HG03045 (cell line): ENCODE measurements at regions not wholly inside any gene's neighbourhood (a gene's known extent, or its start where the extent isn't known, plus 50 kb on each side); places are given as distances from the start of the nearest gene placed in this dataset.
"Not testable (repeated sequence)": the region's sequence is repeated elsewhere in the genome, so short reads cannot be mapped to it uniquely, and the experiment has no call there.

Source experiments
- ATAC-seq: cut with Tn5 transposase; IDR thresholded peaks from one replicate; pipeline ENCODE4 v1.9.1; 2021; ENCODE audit warnings: mild to moderate bottlenecking, moderate library complexity; ENCODE audit not compliant: unreplicated experiment

DNA sequence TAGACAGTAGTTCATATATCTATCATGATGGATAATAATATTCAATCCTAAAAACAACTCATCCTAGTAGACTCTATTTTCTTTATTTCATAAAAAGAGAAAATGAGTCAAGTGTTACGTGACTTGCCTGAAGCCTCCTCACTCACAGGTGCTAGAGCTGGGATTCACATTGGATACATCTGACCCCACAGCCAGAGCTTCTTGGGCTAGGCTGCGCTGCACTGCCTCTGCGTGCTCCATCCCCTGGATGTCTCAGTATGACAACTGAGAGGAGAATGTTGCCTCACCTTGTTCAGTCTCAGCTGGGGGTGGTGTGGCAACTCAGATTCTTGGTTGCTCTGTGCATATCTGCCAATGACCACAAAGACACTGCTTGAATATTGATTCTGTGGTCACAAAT lies 286.6 kb downstream of the LIG4 start:
- no peak for ATAC-seq

DNA sequence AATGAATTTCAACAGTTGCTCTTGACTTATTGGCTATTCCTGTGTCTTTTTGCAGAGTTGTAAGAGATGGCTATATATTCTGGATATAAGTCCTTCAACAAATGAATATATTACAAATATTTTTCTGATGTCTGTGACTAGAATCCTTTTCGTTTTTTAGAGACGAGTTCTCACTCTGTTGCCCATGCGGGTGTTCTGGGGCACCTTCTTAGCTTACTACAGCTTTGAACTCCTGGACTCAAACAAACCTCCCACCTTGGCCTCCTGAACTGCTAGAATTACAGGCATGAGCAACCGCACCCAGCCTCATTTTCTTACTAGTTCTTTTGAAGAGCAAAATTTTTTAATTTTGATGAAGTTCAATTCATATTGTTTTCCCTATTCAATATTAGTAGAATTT lies 287.8 kb downstream of the LIG4 start:
- no peak for ATAC-seq

DNA sequence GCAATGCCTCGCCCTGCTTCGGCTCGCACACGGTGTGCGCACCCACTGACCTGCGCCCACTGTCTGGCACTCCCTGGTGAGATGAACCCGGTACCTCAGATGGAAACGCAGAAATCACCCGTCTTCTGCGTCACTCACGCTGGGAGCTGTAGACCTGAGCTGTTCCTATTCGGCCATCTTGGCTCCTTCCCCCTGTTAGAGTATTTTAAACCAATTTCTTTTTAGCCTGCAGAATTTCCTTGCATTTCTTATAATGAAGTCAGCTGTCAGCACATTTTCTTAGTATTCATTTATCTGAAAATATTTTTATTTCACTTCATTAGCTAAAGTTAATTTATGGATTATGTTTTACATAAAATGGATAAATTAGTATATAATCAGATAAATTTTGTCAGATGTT lies 288.8 kb downstream of the LIG4 start:
- not testable (repeated sequence) for ATAC-seq

DNA sequence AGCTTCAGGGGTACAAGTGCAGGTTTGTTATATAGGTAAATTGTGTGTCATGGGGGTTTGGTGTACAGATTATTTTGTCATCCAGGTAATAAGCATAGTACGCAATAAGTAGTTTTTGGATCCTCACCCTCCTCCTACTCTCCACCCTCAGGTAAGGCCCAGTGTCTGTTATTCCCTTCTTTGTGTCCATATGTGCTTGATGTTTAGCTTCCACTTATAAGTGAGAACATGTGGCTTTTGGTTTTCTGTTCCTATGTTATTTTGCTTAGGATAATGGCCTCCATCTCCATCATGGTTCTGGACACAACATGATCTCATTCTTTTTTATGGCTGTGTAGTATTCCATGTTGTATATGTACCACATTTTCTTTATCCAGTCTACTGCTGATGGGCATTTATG lies 298.4 kb downstream of the LIG4 start:
- not testable (repeated sequence) for ATAC-seq

DNA sequence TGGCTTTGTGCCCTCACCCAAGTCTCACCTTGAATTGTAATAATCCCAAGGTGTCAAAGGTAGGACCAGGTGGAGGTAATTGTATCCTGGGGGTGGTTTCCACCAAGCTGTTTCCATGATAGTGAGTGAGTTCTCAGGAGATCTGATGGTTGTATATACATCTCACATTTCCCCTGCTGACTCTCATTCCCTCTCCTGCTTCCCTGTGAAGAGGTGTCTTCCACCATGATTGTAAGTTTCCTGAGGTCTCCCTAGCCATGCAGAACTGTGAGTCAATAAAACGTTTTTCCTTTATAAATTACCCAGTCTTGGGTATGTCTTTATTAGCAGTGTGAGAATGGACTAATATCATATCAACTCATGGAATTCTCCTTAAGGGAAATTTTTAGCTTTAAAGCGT lies 302.6 kb downstream of the LIG4 start:
- no peak for ATAC-seq

DNA sequence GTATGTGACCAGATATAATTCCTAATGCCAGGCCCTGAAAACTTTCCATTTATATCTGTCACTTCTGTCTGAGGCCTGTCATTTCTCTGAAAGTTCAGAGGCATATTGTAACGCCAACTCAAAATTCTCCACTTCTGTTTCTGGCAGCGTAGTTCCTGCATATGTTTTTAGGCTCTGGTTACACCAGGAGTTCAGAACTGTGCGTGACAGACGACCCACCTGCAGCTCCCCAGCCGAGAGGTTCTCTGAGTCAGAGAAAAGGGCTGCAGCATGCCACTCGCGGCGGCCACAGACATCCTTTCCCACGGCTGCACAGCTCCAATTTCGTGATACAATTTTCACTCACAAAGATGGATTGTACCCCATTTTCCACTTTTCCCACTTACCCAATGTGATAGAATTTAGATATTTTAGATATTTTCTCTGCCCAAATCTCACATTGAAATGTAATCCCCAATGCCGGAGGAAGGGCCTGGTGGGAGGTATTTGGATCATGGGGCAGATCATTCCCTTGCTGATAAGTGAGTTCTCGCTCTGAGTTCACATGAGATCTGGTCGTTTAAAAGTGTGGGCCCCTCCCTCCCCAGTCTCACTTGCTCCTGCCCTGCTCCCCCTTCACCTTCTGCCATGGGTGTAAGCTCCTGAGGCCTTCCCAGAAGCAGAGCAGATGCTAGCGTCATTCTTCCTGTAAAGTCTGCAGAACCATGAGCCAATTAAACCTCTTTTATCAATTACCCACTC lies 308.1 kb downstream of the LIG4 start:
- no peak for ATAC-seq

DNA sequence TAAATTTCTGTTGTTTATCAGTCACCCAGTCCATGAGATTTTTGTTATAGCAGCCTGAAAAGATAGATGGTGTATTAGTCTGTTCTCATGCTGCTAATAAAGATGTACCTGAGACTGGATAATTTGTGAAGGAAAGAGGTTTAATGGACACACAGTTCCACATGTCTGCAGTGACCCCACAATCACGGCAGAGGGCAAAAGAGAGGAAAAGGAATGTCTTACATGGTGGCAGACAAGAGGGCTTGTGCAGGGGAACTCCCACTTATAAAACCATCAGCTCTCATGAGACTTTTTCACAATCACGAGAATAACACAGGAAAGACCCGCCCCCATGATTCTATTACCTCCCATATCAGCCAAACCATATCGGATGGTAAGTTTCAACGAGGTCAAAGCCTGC lies 309.2 kb downstream of the LIG4 start:
- no peak for ATAC-seq

DNA sequence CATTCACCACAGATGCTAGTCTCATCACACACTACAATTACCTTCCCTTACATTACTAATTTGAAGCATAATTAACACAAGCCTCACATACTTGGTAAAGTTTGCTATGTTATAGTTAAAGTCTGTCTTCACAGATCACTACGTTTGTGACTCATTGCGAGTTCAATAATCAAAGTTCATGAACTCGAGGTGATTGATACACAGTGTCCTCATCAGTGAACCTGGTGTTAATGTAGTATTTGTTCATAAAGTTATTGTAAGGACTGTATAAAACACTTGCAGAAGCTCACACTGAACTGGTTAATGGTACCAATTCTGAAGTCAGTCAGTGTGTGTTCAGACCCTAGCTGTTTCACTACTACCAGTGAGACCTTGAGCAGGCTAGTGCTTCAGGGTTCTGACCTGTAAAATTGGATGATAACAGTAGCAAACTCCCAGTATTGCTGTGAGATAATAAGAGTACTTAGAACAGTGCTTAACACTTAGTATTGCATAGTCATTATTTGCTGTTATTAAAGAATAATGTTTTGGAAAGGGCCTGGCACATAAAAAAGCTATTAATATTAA lies 313.3 kb downstream of the LIG4 start:
- no peak for ATAC-seq

DNA sequence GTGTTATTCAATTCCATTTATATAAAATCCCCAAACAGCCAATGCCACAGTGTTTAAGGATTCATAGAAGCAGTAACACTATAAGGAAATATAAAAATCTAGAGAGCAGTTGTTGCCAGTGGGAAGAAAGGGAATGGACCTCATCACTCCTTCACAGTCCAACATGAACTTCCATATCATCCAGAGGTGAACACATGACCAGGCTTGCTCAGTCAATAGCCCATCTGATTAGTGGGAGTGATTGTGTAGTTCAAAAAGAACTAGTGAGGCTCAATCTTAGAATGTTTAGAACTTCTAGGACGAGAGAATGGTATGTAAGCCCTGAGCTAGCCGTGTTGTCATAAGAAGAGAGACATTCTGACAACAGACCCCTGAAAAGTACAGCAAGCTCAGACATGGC lies 314.1 kb downstream of the LIG4 start:
- ATAC-seq, result no peak

DNA sequence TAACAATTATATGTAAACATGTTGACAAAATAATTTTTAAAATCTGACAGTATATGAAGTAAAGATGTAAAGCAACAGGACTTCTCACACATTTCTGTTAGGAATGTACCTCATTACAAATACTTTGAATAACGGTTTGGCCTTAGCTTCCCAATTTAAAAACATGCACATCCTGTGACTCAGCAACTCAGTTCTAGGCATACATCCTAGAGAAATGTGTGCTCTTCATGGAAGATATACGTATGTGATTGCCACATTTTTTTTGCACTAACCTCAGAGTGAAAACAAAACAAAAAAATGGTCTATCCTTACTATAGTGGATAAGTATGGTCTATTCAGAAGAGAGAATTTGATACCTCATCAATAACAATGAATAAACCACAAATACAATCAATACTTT lies 314.6 kb downstream of the LIG4 start:
- ATAC-seq, result no peak

DNA sequence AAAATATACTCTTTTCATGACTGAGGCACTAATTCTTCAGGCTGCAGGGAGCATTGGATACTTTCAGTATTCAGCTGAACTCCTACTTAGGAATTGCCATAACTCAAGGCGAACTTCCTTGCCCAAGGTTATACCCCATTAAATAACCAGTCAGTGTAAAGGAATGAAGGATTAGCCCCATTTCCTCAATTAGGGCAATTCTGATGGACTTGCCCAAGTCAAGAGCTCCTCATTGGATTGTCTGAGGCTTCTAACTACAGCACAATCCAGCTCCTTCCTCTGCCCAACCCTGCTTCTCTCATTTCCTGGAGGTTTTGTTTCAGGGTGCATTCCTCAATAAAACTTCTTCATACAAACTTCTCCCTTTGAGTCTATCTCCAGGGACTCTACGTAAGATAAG lies 329.2 kb downstream of the LIG4 start:
- no peak for ATAC-seq

DNA sequence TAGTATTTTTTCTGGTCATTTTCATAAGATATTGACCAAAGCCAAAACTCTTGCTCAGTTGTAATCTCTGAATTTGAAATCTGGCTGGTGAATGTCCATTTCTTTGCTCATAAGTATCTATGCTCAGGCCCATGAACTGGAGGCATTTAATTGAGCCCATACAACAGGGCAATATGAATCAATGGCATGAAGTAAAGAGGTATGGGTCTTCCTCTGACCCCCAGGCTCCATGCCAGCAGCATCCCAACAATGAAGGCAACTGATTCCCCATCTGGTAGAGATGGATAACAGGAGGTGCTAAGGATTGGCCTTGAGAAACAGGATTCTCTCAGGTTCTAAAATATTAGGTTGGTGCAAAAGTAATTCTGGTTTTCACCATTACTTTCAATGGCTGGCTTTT lies 330.8 kb downstream of the LIG4 start:
- no peak for ATAC-seq

DNA sequence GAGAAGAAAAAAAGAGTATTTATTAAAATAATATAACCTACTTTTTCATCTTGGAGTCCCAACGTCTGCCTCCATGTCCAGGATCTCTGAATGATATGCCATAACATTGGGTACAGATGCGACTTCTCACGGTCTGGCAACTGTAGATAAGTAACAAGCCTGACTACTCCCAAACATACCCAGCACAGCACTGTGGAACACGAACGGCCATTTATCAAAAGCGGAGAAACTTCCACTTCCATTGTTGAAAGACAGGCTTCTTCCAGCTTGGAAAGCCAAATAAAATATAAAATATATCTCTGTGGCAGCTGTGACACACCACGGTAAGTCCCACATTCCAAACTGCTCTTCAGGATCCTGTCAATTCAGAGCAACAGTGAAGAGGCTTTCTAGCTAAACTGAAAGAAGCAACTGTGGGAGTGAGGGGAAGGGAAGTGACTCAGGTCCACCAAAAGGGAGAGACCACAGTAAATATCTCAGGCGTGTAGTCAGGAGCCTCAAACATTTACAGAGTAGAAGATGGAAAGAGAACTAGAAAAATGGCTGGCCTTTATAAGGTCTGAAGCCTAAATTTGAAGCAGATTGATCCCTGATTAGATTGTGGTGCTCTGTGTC lies 331.7 kb downstream of the LIG4 start:
- ATAC-seq, result no peak

DNA sequence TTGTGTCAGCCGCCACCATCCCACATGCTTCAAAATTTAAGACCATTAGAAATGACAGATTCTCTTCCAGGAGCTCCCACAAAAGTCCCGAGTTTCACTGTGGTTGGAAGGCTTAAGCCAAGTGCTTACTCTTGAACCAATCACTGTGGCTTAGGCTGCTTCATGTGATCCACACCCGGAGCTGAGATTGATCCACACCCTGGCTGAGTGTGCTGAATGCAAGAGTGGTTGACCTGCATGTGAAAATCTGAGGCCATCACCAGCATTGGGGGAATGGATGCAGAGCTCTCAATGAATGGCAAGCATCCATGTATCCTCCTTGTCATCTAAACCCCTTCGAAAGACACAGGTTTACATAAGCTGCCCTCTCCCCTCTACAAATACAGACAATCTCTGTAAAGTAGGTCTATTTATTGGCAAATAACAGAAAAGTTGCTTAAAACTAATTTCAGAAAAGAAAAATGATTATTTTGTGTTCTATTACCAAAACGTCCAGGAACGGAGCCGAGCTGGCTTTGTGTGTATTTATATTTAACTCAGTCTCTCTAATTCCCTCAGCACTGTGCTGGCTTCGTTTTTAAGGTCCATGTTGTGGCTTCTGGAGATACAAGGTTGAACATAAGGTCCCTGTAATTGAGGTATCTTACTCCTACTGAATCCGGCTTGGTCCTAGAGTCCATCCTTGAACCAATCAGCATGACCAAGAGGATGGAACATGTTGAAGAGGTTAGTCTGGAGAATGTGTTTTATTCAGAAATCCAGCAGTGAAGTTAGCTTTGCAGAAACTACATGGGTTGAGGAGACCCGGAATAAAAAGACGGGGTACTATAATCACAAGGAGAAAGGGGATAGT lies 332.4 kb downstream of the LIG4 start:
- ATAC-seq, result no peak

DNA sequence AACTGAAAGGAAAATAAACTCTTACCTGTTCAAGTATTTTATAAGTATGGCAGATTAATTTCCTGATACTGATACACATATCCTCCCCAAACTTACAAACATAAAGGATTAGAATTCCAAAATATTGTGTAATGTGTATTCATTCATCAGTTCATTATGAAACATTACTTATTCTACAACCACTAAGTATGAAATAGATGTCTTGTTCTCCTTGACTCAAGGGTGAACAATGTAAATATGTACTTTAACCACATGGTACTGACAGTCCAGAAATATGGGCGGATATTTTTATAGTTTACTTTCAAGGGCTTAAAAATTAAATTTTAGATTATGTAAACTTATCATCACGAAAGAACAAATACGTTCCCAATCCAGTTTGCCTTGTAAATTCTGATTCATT lies 334.0 kb downstream of the LIG4 start:
- no peak for ATAC-seq

DNA sequence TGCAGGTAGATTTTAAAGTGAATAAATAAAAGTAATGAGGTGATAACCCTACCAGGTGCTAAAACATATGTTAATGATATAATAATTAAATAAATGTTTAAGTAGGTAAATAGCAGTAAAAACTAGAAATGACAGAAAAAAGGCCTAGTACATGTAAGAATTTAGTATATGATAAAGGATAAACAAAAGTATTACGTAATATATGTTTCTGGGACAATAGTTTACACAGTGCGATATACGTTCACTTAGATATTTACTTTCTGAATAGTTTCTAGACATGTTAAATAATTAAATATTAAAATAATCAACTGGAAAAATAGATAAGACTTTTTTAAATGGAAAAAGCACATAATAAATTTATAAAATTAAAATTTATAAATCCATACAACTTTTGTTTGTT lies 340.9 kb downstream of the LIG4 start:
- no peak for ATAC-seq

DNA sequence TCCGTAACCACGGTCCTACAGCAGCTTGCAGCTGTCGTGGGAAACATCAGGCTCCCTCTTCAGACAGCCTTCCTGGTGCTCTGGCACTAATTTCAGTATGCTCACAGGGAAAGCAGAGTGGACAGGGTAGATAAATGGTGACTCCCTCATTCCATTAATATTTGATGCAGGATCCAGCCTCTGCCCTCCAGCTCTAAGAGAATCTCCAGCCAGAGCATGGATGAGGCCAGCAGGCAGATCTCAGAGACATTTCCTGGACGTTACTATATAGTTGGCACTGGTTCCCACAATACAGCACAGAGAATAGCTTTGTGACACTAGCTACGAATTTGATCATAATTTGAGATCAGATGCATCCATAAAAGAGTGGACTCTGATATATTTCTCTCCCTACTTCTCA lies 341.4 kb downstream of the LIG4 start:
- ATAC-seq, result no peak

DNA sequence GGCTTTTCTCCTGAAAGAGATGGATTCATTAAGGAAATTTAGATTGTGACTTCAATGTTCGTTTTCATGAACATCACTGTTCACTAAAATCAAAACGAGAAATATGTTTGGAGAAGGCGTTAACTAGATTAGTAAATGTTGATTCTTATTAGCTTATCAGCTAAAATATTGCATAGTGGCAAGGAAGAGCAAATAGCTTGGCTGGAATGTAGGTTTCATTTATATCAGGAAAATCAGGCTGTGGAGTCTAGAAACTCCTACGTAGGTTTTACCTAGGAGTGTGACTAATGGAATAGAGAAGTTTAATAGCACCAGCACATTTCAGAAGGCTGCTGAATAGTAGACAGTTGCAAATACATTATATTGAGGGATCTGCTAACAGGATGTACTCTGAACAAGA lies 344.9 kb downstream of the LIG4 start:
- ATAC-seq, result no peak

DNA sequence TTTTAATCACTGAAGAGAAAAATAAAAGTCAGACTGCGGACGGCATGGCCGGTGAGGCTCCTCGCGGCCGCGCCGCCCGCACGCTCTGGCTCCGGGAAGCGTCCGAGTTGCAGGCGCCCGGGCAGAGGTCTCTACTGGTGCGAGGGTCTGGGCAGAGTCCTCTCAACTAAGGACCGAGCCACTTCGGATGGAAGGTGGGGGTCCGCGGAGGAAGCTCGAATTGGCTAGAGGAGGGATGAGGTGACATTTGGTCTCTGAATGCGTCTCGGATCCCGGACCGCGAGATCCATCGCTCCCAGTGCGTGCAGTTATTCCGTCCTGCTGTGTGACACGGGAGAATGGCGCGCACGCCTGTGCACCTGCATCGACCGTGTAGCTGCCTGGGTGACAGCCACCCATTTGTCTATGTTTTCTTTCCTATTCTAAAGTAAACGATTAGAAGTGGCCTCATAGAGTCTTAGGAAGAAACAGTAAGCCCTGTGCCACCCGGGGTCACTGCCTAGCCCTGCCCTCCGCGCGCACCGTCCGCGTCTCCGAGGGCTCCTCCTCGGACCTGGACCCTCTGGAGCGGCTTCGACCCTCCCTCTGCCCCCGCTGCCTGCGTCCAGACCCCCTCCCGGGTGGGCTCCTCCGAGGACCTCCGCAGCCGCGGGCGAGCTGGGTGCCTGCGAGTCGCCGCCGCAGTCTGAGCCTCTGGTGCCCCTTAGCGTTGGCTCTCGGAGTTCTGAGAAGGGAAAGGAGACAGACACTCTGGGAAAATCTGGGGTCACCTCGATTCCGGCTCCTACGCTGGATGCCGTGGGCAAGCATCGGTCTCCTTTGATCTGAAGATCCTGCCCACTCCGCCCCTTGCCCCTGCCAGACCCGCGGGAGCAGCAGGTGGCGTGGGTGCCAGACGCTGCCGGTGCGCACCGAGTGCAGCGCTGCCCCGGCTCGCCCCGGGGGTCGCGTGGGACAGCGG lies 347.4 kb downstream of the LIG4 start:
- ATAC-seq, result no peak

DNA sequence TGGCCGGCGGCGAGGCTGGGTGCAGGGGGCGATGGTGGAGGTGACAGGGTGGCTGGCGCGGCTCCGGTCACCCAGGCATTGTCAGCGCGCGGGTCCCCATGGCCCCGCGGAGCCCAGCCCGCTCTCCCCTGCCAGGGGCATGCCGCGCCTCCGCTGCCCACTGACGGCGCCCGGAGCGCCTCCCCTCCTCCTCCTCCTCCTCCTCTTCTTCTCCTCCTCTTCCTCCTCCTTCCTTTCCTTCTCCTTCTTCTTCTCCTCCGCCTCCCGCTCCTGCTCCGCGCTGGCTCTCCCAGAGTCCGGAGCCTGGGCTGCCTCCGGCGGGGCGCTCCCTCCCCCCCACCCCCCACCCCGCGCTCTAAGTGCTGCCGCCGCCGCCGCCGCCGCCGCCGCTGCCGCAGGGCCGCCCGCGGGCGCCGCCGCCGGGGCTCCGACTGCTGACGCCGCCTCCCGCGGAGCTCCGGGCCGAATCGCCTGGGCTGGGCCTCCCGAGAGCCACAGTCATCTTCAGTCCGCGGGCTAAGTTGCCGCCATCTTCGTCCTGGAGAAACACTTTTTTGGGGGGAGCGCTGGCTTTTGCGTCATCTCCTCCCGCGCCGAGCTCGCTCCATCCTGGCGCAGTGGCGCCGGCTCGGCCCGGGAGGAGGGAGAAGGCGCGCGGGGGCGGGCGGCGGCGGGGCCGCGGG lies 348.3 kb downstream of the LIG4 start:
- ATAC-seq, result no peak
